ENCODE measurements at regions not wholly inside any gene's neighbourhood (a gene's known extent, or its start where the extent isn't known, plus 50 kb on each side); places are given as distances from the start of the nearest gene placed in this dataset.

GRCh38 chr5:117645400-117645799, 1070.8 kb upstream of the SEMA6A start:
- no peak for TF ChIP-seq CTCF (IDR thresholded peaks at IDR 0.05)
- no peak for TF ChIP-seq POLR2A (IDR thresholded peaks at IDR 0.05)
